Hematopoietic multipotent progenitor cell treated with erythropoietin and hydrocortisone succinate and interleukin-3 and kit ligand, for 8 days (in vitro differentiated cells): ENCODE measurements at regions not wholly inside any gene's neighbourhood (a gene's known extent, or its start where the extent isn't known, plus 50 kb on each side); places are given as distances from the start of the nearest gene placed in this dataset.
"Not testable (repeated sequence)": the region's sequence is repeated elsewhere in the genome, so short reads cannot be mapped to it uniquely, and the experiment has no call there.

Source experiments
- DNase-seq: peaks from one replicate; pipeline ENCODE4 v3.0.0-alpha.2; 2015

- DNase-seq: no peak
Observed at GRCh38 chr12:86634456-86635410, 378.5 kb upstream of the MGAT4C start.

DNA sequence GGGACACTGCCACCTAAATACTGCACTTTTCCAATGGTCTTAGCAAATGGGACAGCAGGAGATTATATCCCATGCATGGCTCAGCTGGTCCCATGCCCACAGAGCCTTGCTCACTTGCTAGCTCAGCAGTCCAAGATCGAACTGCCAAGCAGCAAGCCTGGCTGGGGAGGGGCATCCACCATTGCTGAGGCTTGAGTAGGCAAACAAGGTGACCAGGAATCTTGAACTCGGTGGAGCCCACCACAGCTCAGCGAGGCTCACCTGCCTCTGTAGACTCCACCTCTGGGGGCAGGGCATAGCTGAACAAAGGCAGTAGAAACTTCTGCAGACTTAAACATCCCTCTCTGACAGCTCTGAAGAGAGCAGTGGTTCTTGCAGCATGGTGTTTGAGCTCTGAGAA lies 370.8 kb upstream of the MGAT4C start:
- no peak for DNase-seq

DNA sequence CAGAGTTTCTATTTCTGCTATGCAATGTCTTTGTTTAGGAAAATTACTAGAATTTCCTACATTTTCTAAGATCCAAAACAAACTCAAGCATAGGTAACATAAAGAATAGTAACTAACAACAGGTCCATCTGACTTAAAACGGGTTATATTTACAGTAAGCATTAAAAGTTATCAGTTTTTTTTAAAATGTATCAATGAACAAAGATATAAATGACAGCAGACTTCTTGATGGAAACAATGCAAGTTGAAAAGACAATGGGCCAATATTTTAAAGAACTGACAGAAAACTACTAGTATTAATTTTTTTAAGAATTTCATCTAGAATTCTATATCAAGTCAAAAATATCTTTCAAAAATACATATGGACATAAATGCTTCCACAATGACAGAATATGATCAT lies 367.1 kb upstream of the MGAT4C start:
- no peak for DNase-seq

- no peak for DNase-seq
Observed at GRCh38 chr12:86621957-86622356, 365.8 kb upstream of the MGAT4C start.

GRCh38 chr12:86613311-86613710 lies 357.1 kb upstream of the MGAT4C start:
- no peak for DNase-seq

GRCh38 chr12:86608638-86609037 lies 352.4 kb upstream of the MGAT4C start:
- no peak for DNase-seq

GRCh38 chr12:86601550-86602308 lies 345.5 kb upstream of the MGAT4C start:
- DNase-seq: no peak

DNA sequence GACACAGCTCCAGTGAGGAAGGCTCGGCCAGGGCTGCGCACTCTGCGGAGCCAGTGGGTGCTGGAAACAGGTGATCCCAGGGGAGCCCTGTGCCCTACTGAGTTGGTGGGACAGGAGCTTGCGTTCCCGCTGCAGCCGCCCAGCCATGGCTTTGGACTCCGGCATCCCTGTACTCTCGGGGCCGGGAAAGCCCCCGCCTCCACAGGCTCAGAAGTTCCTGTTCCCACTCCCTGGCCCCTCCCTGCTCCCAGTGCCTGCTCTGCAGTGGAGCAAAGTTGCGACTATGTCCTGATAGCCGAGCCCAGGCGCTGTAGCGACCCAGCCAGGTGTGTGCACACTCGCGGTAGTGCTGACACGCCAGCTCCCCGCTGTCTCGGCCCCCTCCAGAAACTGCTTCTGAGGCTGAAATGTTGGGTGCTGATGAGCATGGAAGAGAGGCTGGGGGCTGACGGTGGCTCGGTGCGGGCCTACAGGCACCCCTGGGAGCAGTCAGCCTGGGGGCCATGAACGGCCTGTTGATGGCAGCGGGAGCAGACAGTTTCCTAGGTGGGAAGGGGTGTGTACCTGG lies 344.6 kb upstream of the MGAT4C start:
- no peak for DNase-seq

- DNase-seq: no peak
Observed at GRCh38 chr12:86597431-86597830, 341.2 kb upstream of the MGAT4C start.

DNA sequence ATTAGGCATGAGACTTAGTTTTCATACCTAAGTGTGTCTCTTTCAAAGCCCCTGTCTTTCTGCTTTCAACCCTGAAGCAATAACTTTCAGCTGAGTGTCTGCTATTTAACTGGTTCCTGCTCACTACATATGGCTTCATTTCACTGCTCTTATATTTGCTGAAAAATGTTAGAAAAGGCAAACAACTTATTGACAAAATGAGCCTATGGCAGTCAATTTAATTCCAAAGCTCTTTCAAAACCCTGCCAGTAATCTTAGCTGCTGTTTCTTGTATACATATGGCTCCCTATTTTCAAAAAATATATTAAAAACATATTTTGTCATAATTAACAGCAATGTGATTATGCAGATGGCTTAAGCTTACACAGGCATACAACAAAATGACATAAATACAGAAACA lies 334.1 kb upstream of the MGAT4C start:
- DNase-seq: no peak

DNA sequence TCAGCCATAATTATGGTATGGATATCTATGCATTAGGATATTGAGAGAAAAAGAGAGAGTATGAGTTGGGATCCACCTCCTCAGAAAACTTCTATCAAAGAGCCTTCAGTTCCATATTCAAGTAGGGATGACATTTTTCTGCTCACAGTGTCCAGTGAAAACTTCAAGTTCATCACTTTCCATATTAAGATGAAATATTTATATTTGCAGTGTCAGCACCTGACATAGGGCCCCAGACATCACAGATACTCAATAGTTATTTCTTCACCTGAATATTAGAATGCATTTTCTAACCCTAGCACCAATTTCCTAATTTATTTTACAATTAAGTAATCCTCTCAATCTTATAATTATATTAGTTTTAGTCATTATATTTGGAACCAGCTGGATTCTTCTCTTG lies 318.0 kb upstream of the MGAT4C start:
- DNase-seq: no peak

DNA sequence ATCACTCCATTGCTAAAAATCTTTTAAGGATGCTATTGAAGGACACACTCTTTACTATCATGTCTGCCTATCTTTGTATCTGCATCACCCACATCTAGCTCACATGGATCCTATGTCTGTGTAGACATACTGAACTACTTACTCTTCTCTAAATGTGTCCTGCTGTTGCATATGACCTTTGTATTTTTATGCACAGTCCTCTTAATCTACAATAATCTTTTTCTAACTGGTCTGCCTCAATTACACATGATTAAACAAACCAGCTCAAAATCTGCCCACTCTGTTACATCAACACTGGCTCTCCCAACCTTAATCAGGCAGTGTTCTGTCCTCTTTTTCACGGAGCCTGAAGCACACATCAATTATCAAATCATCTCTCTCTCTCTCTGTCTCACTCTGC lies 316.3 kb upstream of the MGAT4C start:
- DNase-seq: no peak

GRCh38 chr12:86565038-86565437 lies 308.8 kb upstream of the MGAT4C start:
- DNase-seq: no peak

GRCh38 chr12:86555491-86555890 lies 299.3 kb upstream of the MGAT4C start:
- not testable (repeated sequence) for DNase-seq

DNA sequence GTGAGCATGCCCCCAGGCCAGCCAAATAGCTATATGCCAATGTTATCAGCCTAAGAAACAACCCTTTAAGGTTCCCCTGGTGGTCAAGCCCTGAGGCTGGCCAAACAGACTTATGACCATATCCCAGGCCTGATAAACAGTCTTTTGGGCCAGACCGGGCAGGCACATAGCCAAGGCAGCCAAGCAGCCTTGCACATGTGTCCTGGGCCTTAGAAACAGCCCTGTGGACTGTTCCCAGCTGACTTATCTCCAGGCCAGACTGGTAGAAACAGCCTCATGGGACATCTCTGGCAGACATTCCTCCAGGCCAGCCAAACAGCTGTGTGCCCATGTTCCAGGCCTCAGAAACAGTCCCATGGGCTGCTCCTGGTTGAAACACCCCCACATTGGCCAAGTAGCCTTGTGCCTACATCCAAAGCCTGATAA lies 295.0 kb upstream of the MGAT4C start:
- DNase-seq: no peak

- DNase-seq: no peak
Observed at GRCh38 chr12:86550218-86551145, 294.3 kb upstream of the MGAT4C start.

DNA sequence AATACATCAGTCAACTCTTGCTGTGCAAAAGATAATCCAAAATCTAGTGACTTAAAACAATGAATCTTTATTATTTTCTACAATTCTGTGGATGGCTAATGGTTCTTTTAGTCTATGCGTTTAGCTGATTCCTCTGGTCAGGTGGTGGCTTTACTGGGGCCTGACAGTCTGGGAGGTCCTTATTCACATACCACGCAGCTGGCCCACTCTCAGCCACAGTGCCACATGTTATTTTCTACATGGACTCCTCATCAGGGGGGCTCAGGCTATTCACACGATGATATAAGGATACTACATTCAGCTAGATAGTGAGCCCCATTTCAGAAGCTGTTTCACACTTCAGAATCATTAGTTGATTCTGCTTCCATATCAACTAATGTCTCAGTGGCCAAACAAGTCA lies 287.5 kb upstream of the MGAT4C start:
- DNase-seq: no peak

DNA sequence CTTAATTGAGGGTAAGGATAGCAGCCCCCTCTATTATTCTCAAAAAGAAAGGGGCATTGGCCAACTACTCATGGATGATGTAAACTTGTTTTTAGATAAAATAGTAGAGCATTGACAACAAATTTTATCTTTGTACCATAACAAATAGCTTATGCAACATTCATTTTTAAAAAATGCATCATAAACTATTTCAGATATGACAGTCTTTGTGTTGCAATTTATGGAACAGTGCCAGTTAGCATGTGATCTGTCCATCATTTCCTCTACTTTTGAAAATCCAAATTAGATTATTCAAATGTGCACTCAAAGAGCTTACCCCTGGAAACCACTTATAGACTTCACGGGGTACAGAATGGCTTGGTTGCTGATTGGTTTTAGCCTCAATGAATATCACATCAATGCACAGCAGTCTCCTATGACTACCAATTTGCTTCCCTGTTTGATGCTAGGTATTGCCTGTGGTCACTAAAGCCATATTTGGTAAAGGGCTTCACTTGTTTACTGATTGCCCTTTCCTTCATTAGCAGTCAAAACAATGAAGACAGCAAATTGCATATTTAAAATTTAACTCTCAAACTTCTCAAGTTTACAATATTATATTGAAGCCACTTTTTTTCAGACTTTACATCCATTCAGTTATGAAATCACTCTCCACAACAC lies 274.9 kb upstream of the MGAT4C start:
- DNase-seq: no peak

DNA sequence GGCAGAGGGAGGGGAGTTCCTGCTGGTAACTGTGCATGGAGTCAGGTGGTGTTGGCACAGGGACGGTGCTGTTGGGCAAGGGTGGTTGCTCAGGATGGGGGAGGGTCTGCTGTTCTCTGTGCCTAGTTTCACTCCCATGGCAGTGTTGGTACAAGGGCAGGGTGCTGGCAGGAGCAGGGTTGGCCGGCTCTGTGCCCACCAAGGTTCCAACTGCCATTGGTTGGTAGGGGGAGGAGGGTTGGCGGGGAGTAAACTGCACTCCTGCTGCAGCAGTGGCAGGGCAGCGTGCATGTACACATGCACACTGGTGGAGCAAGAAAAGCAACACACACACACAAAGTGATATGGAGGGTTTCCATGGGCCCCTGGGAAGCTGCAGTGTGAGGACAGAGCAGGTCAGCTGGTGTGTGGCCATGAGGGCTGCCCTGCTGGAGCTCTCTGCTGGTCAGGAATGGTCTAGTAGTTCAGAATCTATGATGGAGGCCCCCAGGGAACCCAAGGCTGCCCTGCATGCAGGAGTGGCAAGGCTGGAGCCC lies 269.9 kb upstream of the MGAT4C start:
- DNase-seq: no peak

DNA sequence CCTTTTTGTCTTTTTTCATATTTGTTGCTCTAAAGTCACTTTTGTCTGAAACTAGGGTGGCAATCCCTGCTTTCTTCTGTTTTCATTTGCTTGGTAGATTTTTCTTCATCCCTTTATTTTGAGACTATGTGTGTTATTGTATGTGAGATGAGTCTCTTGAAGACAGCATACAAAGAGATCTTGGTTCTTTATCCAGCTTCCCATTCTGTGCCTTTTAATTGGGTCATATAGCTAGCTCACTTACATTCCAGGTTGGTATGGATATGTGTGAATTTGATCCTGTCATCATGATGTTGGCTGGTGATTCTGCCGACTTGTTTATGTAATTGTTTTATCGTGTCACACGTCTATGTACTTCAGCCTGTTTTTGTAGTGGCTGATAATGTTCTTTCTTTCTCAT lies 267.7 kb upstream of the MGAT4C start:
- no peak for DNase-seq

DNA sequence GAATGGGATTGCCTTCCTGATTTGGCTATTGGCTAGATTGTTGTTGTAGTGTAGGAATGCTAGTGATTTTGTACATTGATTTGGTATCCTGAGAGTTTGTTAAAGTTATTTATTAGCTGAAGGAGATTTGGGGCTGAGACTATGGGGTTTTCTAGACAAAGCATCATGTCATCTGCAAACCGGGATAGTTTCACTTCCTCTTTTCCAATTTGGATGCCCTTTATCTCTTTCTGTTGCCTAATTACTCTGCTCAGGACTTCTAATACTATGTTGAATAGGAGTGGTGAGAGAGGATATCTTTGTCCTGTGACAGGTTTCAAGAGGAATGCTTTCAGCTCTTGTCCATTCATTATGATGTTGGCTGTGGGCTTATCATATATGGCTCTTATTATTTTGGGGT lies 265.7 kb upstream of the MGAT4C start:
- DNase-seq: no peak

GRCh38 chr12:86513226-86513625 lies 257.0 kb upstream of the MGAT4C start:
- DNase-seq: no peak
